Vagina (tissue), 2 donors: ENCODE measurements at regions not wholly inside any gene's neighbourhood (a gene's known extent, or its start where the extent isn't known, plus 50 kb on each side); places are given as distances from the start of the nearest gene placed in this dataset.

Experiments
- CTCF ChIP-seq, 3 experiments: fragments of 450-650 bp in 2 of 3; fragments of 200-600 bp in 1 of 3; sonication (generic) in 1 of 3; IDR thresholded peaks; one replicate each; pipeline ENCODE4 v1.5.1; 2017 to 2019; ENCODE audit warnings: antibody characterized with exemption in 3 of 3, mild to moderate bottlenecking in 2 of 3, moderate library complexity in 2 of 3
- POLR2AphosphoS5 ChIP-seq, 2 donors: sonication (generic); formaldehyde crosslinking; IDR thresholded peaks; one replicate each; pipeline ENCODE4 v1.9.0; 2017; ENCODE audit warnings: antibody characterized with exemption in 2 of 2, mild to moderate bottlenecking in 2 of 2, low read depth in 1 of 2; ENCODE audit not compliant: insufficient read depth in 1 of 2

DNA sequence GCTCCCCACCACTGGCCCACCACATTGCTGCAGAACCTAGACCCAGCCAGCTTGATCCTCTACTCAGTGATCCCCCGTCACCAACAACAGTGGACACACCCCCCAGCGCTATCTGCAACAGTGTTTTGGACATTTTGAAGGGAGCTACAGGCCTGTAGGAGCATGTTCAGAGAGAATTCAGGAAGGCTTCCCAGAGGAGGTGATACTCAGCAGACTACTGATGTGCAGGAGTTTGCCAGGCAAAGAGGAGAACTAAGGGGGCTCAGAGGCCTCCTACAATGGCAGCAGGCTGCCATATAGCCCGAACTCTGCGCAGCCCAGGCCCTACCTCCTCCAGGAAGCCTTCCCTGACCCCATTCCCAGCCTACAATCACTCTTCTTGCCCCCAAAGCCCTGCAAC lies 70.0 kb downstream of the SYNE3 start:
- TF ChIP-seq CTCF (IDR thresholded peaks at IDR 0.05) (no peak), POLR2AphosphoS5 (IDR thresholded peaks at IDR 0.05; ENCODE audit: insufficient read depth in 1 of 2, low read depth in 1 of 2) (no peak)
